GM19238 (cell line): ENCODE measurements at regions not wholly inside any gene's neighbourhood (a gene's known extent, or its start where the extent isn't known, plus 50 kb on each side); places are given as distances from the start of the nearest gene placed in this dataset.
"Not testable (repeated sequence)": the region's sequence is repeated elsewhere in the genome, so short reads cannot be mapped to it uniquely, and the experiment has no call there.

Experiments used
- DNase-seq: peaks from one replicate; pipeline ENCODE4 v3.0.0; 2011; ENCODE audit warnings: low spot score; ENCODE audit not compliant: insufficient read length

GRCh38 chr7:106583706-106584690, 77.0 kb downstream of the CCDC71L start:
- DNase-seq, result no peak

DNA sequence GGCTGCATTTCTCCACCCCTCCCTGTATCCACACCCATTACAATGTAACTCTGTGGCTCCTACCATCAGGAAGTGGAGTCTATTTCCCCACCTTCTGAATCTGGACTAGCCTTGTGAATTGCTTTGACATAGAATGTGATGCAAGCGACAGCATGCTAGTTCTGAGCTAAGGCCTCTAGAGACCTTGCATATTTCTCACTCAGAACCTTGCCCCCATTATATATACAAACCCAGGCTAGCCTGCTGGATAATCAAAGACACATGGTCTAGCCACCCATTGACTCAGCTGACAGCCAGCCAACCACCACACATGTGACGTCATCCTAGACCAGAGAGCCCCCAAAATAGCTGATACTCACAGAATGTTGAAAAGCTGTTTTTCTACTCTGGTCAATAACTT, 77.9 kb downstream of the CCDC71L start:
- DNase-seq, result no peak

- DNase-seq, result no peak
Measured at GRCh38 chr7:106582365-106582764, 78.6 kb downstream of the CCDC71L start.

DNA sequence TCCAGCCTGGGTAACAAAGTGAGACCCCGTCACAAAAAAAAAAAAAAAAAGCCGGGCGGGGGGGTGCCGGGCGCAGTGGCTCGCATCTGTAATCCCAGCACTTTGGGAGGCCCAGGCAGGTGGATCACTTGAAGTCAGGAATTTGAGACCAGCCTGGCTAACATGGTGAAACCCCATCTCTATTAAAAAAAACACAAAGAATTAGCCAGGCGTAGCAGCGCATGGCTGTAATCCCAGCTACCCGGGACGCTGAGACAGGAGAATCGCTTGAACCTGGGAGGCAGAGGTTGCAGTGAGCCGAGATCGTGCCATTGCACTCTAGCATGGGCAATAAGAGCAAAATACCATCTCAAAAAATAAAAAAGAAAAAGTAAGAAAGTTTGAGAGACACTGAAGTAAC, 81.9 kb downstream of the CCDC71L start:
- not testable (repeated sequence) for DNase-seq

DNA sequence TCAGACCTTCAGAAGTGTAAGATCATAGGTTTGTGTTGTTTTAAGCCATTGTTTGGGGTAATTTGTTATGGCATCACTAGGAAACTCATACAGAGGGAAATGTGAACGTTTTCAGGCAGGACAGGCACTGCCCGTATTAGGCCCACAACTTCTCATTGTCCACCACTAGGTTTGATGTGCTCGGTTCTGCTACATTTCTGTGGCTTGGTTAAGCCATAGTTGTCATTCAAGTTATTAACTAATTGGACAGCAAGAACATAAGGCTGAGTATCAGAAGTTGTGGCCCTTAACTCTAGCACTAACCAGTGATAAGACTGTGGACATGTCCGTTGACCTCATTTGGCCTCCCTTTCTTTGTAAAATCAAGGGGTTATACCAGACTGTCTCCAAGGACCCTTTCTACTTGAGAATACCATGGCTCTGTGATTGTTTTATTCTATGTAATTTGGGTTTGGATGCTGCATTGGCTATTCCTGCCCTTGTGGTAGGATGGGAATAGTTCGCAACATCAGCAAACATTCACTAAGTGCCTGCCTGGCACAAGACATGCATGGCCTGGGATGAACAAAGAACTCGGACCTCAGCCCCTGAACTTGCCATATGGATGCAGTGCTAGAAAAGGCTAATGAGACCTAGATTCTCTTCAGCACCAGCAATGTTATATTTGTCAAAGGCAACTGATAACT, 85.7 kb downstream of the CCDC71L start:
- DNase-seq, result no peak

GRCh38 chr7:106573738-106574137, 87.2 kb downstream of the CCDC71L start:
- no peak for DNase-seq

DNA sequence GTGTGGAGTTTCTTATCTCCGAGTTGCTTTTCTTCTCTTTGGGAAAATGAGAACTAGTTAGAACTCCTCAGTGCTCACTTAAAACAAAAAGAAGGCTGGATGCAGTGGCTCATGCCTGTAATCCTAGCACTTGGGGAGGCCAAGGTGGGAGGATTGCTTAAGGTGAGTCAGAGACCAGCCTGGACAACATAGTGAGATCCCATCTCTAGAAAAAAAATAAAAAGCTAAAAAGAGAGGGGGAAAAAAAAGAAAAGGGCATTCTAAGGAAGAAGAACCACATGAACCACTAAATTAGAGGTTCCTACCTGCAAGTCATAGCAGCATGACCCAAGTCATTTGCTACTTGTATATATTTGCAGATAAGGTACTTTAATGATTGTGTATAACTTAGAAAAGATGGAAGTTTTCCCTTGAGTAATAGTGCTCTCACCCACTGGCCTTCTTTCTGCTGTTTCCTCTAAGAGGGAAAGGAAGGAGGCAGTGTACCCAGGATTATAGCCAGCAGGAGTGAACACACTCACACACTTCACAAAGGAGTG, 87.8 kb downstream of the CCDC71L start:
- DNase-seq, result no peak

DNA sequence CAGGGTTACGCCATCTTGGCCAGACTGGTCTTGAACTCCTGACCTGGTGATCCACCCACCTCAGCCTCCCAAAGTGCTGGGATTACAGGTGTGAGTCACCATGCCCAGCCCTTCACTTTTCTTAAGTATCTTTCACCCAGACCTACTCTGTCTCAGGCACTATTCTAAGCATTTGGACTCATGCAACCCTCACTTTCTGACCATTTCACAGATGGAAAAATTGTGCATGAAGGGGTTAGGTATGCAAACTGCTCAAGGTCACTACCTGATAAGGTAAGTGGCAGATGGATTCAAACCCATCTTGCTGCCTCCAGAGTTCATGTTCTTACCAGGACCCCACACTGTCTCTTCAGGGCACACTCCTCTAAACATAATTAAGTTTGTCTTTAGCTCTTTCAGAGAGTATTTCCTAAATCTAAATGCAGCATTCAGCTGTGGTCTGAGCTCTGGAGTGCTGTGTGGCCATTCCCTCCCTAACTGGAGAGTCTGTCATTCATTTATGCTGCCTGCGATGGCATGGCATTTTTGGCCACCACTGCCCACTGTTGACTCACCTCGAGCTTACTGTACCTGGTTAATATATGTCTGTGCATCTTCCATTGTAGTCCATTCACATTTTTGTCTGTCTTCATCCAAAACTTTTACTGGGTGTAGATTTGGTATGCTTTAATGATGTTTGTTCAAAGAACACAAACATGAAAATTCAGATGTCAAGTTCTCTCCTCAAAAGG, 88.4 kb downstream of the CCDC71L start:
- no peak for DNase-seq

GRCh38 chr7:106571563-106571962, 89.4 kb downstream of the CCDC71L start:
- DNase-seq, result no peak

- no peak for DNase-seq
Measured at GRCh38 chr7:106570948-106571418, 90.0 kb downstream of the CCDC71L start.

GRCh38 chr7:106570146-106570545, 90.8 kb downstream of the CCDC71L start:
- no peak for DNase-seq

DNA sequence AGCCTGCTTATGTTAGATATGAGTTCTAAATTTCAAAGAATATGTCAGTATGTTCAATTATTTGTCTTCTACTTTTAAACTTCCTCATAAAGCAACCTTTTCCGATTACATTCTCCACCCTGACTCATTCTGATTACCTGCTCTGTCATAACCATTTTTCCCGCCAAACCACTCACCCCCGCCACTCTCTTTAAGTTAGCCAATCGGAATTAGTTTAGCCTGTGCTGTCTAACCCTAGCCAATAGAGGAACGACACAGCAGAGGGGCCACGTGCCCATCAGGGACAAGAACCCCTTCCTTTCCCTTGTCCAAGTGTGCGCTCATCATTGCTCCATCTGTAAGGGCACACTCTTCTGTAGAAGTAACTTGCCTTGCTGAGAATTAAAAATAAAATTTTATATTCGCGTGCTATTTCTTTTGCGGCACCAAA, 91.4 kb downstream of the CCDC71L start:
- DNase-seq, result no peak

DNA sequence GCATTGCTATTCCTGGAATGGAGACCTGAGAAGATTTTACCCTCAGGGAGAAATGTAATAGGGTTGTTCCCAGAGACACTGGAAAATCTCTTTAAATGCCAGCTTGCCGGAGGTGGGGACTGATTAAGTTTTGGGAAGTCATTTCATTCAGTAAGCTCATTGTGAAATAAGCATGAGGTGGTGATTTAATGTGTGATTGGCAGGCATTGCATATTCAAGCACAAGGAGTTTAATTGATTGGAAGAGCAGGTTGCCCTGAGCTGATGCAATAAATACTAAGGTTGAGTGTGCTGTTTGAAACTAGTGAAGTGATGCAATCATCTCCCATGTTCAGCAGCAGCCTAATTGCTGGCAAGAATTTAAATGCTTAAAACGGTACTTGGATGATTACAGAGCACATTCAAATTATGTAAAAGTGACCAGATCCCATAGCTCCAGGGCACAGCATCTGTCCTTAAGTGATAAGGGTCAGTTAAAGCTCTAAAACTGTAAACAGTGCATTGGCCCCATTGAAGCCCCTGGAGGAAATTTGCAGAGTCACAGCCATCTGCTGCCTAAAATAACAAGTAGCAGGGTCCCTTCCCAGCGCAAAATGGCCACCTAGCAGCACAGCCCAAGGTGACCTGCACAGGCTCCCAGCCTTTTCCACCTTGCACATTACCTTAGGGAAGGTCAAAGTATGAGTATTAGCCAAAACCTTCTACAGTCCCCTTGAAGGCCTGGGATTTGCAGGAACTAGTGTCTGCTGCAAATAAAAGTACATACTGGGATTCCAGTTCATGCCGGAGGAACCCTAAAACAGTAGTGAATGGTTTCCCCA, 92.1 kb downstream of the CCDC71L start:
- no peak for DNase-seq

GRCh38 chr7:106568002-106568679, 92.8 kb downstream of the CCDC71L start:
- no peak for DNase-seq

DNA sequence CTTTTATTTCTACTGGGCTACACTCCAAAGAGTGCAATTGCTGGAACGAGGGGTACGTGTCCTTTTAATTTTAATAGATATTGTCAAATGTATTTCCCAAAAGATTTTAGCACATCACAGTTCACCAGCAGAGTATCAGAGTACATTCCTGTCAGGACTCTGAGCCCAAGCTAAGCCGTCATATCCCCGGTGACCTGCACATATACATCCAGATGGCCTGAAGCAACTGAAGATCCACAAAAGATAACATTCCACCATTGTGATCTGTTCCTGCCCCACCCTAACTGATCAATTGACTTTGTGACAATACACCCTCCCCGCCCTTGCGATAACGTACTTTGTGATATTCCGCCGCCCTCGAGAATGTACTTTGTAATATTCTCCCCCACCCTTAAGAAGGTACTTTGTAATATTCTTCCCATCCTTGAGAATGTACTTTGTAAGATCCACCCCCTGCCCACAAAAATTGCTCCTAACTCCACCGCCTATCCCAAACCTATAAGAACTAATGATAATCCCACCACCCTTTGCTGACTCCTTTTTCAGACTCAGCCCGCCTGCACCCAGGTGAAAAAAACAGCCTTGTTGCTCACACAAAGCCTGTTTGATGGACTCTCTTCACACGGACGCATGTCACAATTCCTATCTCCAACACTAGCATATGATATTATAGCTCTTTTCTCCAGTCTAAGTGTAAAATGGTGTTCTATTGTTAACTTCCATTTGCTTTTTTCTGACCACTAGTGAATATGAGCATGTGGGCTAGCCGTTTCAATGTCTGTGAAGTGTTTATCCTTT, 93.6 kb downstream of the CCDC71L start:
- DNase-seq, result not testable (repeated sequence)

DNA sequence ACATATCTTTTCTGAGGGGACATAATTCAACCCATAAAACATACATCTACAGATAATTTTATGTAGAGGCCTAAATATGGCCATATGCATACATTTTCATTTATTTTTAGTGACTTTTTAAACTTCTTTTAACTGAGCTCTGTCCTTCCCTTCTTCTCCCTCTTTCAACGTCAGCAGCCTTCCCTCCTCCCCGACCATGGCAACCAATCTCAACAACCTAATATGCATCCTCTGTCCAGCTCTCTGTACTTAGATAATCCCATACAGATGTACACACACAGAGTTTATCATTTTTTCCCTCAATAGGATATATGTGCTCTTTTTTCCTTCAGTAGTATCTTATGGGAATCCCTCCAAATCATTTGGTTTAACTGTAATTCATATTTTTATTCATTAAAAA, 94.3 kb downstream of the CCDC71L start:
- DNase-seq, result no peak

- no peak for DNase-seq
Measured at GRCh38 chr7:106566196-106566595, 94.8 kb downstream of the CCDC71L start.

DNA sequence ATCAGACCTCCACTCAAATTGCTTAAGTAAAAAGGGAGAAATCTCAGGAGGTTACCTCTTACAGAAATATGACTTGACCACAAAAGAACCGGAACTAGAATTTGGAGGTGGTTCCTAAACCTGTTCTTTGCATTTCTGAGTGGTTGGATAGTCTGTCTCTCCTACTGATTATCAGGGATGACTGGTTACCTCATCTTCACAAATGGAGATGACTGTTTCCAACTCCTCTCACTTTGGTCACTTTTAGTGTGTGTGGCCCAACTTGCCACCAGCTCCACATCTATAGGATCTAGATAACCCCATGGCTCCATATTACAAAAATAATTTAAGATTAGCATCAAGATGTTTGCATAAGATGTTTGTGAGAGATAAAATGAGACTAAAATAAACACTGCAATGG, 95.5 kb downstream of the CCDC71L start:
- no peak for DNase-seq

DNA sequence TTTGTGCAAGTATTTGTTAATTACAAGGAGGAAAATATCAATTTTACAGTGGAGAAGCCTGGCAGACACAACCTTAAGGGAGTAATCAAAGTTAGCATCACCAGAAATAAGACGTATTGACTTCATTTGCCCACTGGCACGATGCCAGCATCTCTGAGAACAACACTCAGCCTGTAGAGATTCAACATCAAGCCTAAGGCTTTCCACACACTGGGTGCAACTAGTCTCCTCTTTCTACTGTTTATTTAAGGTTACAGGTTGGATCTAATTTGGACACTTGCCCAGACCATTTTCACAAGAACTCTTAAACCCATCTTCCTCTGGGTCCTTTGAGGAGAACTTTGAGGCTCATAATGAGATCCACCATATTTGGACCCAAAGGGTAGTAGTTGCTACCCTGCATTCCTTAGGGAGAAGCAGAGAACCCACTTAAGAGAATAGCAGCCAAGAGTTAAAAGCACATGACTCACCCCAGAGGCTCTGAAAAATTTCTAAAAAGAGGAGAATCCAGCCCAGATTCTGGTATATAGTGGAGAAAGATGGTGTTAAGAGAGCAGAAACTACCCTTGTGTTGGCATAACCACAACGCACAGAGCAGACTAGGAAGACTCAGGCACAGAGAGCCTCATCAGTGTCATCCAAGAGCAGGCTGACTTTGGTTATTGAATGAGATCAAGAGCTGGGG, 97.3 kb downstream of the CCDC71L start:
- DNase-seq, result no peak
